Astrocyte (in vitro differentiated cells and primary cell): ENCODE measurements at regions not wholly inside any gene's neighbourhood (a gene's known extent, or its start where the extent isn't known, plus 50 kb on each side); places are given as distances from the start of the nearest gene placed in this dataset.

Experiments
- EZH2 ChIP-seq: IDR thresholded peaks from 2 replicates; pipeline ENCODE4 v1.6.1; 2012; ENCODE audit warnings: mild to moderate bottlenecking, low read length, inconsistent platforms; ENCODE audit not compliant: insufficient read depth
- TF ChIP-seq, protein P1 (sequence below): IDR thresholded peaks from 2 replicates; pipeline ENCODE4 v1.5.1; 2011; ENCODE audit warnings: low read depth, mild to moderate bottlenecking, inconsistent platforms, low read length, moderate library complexity; ENCODE audit not compliant: insufficient read depth

DNA sequence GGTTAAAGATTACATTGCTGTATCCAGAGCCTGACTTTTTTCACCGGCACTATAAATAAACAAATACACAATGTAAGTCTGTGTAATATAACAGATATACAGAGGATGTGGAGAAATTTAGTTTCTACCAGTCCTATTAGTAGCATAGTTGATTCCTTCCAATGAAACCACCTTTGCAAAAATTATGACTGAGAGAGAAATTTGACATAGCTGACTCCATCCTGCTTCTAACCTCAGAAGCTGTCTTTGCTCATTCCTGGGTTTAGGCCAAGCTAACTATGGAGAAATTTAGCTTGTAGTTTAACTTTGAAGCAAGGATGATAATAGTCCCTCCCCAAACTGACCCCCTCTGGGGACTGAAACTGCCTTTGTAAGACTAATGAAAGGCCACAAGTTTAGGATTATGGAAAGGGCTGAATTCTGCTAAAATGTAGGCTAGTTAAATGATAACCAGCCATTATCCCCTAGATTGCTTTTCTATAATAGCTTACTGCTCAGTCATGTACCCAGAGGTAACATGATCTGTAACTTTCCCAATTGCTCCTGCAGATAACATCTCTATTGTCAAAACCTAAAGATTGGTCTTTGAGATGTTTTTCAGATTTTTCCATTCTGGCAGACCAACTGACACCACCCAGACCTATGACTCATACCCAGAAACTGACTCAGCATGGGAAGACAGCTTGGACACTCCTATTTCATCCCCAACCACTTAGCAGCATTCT, 172.8 kb upstream of the ARG1 start:
- TF ChIP-seq, protein P1, sequence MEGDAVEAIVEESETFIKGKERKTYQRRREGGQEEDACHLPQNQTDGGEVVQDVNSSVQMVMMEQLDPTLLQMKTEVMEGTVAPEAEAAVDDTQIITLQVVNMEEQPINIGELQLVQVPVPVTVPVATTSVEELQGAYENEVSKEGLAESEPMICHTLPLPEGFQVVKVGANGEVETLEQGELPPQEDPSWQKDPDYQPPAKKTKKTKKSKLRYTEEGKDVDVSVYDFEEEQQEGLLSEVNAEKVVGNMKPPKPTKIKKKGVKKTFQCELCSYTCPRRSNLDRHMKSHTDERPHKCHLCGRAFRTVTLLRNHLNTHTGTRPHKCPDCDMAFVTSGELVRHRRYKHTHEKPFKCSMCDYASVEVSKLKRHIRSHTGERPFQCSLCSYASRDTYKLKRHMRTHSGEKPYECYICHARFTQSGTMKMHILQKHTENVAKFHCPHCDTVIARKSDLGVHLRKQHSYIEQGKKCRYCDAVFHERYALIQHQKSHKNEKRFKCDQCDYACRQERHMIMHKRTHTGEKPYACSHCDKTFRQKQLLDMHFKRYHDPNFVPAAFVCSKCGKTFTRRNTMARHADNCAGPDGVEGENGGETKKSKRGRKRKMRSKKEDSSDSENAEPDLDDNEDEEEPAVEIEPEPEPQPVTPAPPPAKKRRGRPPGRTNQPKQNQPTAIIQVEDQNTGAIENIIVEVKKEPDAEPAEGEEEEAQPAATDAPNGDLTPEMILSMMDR: no peak
- no peak for TF ChIP-seq EZH2
